ENCODE measurements at regions not wholly inside any gene's neighbourhood (a gene's known extent, or its start where the extent isn't known, plus 50 kb on each side); places are given as distances from the start of the nearest gene placed in this dataset.

DNA sequence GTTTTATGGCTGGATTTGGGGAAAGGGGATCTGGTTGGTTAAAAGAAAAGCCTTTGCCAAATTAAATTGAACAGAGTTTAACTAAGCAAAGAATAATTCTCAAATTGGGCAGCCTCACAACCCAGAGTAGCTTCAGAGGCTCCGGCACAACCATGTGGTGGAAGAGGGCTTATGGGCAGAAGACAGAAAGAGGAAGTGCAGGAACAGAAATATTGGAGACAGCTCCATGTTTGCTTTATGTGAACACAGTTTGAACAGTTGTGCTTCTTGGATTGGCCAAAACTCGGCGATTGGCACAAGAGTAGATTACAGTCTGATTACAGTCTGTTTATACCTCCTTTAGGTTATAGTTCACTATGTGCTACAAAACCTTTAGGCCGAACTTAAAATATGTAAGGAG lies 562.7 kb downstream of the TRIML1 start:
- DNase-seq, result no peak
- Mint-ChIP-seq H3K27me3 (ENCODE audit: unreplicated experiment) (no peaks in the 10 kb centered on the region), H3K4me3 (ENCODE audit: unreplicated experiment) (no peak overlapping the region), H3K4me1 (ENCODE audit: low read depth, unreplicated experiment) (no peaks in the 10 kb centered on the region), H3K27ac (ENCODE audit: unreplicated experiment) (no peak overlapping the region), H3K9me3 (ENCODE audit: unreplicated experiment) (no peaks in the 10 kb centered on the region), H3K36me3 (ENCODE audit: unreplicated experiment) (no peaks in the 10 kb centered on the region)
- TF ChIP-seq, protein P1, sequence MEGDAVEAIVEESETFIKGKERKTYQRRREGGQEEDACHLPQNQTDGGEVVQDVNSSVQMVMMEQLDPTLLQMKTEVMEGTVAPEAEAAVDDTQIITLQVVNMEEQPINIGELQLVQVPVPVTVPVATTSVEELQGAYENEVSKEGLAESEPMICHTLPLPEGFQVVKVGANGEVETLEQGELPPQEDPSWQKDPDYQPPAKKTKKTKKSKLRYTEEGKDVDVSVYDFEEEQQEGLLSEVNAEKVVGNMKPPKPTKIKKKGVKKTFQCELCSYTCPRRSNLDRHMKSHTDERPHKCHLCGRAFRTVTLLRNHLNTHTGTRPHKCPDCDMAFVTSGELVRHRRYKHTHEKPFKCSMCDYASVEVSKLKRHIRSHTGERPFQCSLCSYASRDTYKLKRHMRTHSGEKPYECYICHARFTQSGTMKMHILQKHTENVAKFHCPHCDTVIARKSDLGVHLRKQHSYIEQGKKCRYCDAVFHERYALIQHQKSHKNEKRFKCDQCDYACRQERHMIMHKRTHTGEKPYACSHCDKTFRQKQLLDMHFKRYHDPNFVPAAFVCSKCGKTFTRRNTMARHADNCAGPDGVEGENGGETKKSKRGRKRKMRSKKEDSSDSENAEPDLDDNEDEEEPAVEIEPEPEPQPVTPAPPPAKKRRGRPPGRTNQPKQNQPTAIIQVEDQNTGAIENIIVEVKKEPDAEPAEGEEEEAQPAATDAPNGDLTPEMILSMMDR (IDR thresholded peaks at IDR 0.05; ENCODE audit: partially characterized antibody, unreplicated experiment), result no peak

DNA sequence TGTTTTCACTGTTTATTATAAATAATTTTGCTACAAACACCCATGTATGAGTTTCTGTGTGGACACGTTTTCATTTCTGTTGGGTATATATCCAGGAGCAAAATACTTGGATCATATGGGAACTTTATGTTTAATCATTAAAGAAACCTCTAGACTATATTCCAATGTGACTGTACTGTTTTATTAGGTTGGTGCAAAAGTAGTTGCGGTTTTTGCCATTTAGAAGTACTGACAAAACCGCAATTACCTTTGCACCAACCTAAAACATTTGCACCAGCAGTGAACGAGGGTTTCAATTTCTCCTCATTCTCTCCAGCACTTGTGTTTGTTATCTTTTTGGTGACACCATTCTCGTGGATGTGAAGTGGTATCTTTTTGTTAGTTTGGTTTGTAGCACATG lies 565.0 kb downstream of the TRIML1 start:
- Mint-ChIP-seq H3K36me3 (ENCODE audit: unreplicated experiment) (no peaks in the 10 kb centered on the region), H3K27me3 (ENCODE audit: unreplicated experiment) (no peaks in the 10 kb centered on the region), H3K4me1 (ENCODE audit: low read depth, unreplicated experiment) (no peaks in the 10 kb centered on the region), H3K4me3 (ENCODE audit: unreplicated experiment) (no peak overlapping the region), H3K27ac (ENCODE audit: unreplicated experiment) (no peak overlapping the region), H3K9me3 (ENCODE audit: unreplicated experiment) (no peaks in the 10 kb centered on the region)
- TF ChIP-seq, protein P1 (IDR thresholded peaks at IDR 0.05; ENCODE audit: partially characterized antibody, unreplicated experiment), result no peak
- DNase-seq, result no peak

DNA sequence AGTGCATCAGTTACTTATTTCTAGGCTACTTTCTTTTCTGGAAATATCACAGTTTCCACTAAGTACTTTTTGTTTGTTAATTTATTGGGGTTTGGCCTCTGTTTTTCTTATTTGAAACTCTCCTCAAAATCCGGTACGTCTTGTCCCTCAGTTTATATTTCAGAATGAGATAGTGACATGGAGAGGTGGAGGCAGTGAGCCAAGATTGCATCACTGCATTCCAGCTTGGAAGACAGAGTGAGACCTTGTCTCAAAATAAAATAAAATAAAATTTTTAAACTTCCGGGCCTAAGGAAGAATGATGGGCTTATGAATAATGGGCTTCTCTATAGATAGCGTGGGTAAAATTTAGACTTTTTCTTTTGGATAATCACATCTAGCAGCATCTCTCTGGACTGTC lies 567.8 kb downstream of the TRIML1 start:
- TF ChIP-seq, protein P1 (IDR thresholded peaks at IDR 0.05; ENCODE audit: partially characterized antibody, unreplicated experiment), result no peak
- H3K36me3 Mint-ChIP-seq (ENCODE audit: unreplicated experiment), result no peaks in the 10 kb centered on the region

DNA sequence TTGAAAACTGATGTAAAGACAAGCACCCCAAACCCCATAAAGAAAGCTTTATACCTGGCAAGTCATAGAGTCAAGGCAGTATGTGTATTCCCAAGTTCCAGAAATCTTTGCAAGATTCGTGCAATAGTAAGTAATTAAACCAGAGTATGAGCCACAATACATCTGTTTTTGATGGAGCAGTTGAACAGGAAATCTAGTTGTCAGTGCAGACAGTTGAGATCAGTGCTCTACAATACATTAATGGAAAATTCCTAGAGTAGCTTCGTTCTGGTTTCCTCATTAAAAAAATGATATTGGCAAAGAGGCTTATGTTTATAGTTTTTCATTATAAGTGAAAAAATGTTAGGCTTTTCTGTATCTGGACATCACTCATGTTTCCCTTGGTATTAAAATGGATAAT lies 575.3 kb downstream of the TRIML1 start:
- no peaks in the 10 kb centered on the region for H3K36me3 Mint-ChIP-seq (ENCODE audit: unreplicated experiment)
- DNase-seq, result no peak
- no peaks in the 10 kb centered on the region for H3K27me3 Mint-ChIP-seq (ENCODE audit: unreplicated experiment)
- no peak overlapping the region for H3K4me3 Mint-ChIP-seq (ENCODE audit: unreplicated experiment)
- no peaks in the 10 kb centered on the region for H3K4me1 Mint-ChIP-seq (ENCODE audit: low read depth, unreplicated experiment)
- TF ChIP-seq, protein P1 (IDR thresholded peaks at IDR 0.05; ENCODE audit: partially characterized antibody, unreplicated experiment), result no peak
- H3K27ac Mint-ChIP-seq (ENCODE audit: unreplicated experiment), result no peak overlapping the region
- H3K9me3 Mint-ChIP-seq (ENCODE audit: unreplicated experiment), result no peaks in the 10 kb centered on the region

More for the DNA sequence above, 567.8 kb downstream of the TRIML1 start:
- H3K4me3 Mint-ChIP-seq (ENCODE audit: unreplicated experiment), result no peak overlapping the region
- no peak for DNase-seq
- H3K27ac Mint-ChIP-seq (ENCODE audit: unreplicated experiment), result no peak overlapping the region
- H3K27me3 Mint-ChIP-seq (ENCODE audit: unreplicated experiment), result no peaks in the 10 kb centered on the region
- H3K4me1 Mint-ChIP-seq (ENCODE audit: low read depth, unreplicated experiment), result no peaks in the 10 kb centered on the region
- no peaks in the 10 kb centered on the region for H3K9me3 Mint-ChIP-seq (ENCODE audit: unreplicated experiment)

DNA sequence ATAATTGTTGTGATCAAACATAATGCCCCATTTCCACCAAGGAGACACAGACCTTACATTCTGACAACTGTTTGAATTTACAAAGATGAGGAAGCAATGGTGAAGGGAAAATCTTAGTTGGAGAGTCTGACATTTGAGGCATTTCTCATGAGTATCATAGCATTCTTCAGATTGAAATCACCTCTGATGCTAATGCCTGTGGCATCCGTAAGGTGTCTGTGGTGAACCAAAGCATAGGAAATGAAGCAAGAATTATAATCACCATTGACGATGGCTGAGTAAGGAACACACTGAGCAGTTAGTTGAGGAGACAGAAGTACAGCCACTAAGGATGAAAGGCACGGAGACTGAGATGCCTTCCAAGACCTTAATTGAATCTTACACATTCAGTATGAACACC lies 575.7 kb downstream of the TRIML1 start:
- Mint-ChIP-seq H3K27me3 (ENCODE audit: unreplicated experiment) (no peaks in the 10 kb centered on the region), H3K4me3 (ENCODE audit: unreplicated experiment) (no peak overlapping the region), H3K4me1 (ENCODE audit: low read depth, unreplicated experiment) (no peaks in the 10 kb centered on the region), H3K9me3 (ENCODE audit: unreplicated experiment) (no peaks in the 10 kb centered on the region), H3K27ac (ENCODE audit: unreplicated experiment) (no peak overlapping the region), H3K36me3 (ENCODE audit: unreplicated experiment) (no peaks in the 10 kb centered on the region)
- TF ChIP-seq, protein P1 (IDR thresholded peaks at IDR 0.05; ENCODE audit: partially characterized antibody, unreplicated experiment), result no peak
- no peak for DNase-seq

Data from glutamatergic neuron (in vitro differentiated cells).